Middle frontal gyrus (tissue), 1 donor: ENCODE measurements at regions not wholly inside any gene's neighbourhood (a gene's known extent, or its start where the extent isn't known, plus 50 kb on each side); places are given as distances from the start of the nearest gene placed in this dataset.

Experiments
- DNase-seq: peaks from one replicate; pipeline ENCODE4 v3.0.0-alpha.2; 2015; ENCODE audit warnings: low spot score; ENCODE audit errors: extremely low spot score

DNA sequence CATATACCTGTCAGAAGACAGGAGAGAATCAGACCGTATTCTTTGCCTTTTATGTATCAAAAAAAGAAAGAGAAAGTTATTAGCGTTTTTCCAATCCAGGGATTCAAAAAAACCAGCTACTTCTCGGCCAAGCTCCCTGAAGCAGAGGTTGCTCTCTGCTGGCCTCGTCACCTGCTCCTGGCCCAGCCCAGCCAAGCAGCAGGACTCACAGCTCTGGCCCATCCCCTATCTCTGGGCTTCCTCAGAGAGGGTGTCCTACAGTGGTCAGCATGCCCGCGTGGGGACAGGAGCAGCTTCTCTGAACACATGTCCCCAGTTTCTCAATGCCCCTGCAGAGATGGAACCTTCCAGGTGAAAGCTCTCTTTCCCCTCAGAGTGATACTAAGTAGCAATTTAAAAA lies 209.0 kb downstream of the URI1 start:
- DNase-seq = no peak

DNA sequence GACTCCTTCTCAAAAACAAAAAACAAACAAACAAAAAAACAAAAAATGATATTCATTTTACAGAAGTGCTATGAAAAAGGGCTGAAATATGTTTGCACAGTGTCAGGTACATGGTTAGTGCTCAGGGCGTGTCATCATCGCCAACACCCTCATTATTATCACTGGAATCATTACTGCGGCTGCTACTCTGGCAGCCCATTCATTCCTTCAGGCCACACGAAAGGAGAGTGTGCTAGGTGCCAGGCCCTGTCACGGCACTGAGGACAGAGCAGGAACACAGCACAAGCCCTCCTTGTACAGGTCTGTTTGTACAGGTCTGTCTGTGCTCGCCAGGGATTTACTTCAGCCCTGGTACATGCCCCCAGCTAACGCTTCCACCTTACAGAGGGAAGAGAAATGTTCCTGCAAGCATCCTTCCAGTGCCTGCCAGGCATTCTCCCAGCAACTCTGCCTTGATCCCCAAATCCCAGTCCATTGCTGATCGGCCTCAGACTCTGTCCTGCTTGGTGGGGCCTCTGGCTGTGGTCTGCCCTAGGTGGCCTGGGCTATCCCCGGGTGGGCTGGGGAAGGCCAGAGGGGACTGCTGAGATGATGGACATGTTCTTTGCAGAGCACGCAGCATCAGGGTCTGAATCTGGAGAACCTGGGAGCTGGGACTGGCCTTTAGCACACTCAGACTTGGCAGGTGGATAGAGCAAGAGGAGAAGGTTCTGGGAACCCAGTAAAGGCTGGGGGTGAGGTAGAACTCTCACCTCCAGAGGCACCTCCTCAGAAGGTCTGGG lies 210.7 kb downstream of the URI1 start:
- no peak for DNase-seq

DNA sequence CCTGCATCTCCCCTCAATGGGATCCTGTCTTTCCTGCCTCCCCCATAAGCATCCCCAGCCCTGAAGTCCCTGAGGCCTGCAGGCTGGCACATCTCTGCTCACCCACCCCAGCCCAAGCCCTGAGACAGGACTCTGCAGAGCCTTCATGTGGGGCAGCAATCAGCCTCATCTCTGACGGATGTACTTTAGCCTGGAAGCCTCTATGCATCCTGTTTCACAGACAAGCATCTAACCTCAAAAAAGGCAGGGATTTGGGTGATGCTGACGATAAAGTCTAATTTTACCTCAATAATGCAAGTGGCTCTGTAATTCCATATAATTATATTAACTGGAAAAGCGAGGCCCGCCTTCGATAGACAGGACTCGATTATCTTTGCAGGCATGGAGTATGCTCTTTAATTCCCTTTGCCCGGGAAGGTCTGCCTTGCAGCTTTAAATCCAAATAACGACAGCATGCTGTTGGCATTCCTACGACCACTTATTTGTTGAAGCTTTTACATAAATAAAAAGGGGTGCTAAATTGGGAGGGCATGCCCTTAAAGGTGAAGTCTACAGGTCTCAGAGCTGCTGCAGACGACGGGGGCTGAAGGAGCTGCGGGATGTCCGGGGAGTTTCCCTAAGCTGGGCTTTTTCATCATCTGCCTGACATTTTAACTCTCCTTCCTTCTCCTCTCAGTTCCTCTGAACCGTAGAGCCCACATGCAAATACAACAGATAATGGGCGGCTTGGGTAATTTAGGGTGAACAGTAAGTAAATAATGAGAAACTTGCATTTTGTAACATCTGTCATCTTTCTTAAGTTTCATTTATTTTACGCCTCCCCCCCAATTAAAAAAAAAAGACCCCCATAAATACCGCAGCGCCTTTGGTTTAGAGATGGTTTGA lies 211.5 kb downstream of the URI1 start:
- no peak for DNase-seq

DNA sequence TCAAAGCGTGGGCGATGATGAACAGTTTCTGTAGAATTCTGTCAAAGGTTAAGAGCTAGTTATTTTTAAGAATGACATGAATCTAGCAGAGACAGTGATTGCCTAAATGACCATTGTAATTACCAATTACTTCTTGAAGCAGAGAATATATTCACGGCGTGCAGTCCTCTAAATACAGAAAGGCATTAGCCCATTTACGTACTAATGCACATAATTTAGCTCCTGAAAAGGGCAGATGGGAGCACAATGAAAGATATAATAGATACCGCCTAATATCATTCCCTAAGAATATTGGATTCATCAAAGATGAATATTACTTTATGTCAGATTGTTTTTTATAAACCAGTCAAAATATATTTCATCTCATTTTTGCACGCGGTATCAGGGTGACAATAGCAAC lies 212.4 kb downstream of the URI1 start:
- no peak for DNase-seq

DNA sequence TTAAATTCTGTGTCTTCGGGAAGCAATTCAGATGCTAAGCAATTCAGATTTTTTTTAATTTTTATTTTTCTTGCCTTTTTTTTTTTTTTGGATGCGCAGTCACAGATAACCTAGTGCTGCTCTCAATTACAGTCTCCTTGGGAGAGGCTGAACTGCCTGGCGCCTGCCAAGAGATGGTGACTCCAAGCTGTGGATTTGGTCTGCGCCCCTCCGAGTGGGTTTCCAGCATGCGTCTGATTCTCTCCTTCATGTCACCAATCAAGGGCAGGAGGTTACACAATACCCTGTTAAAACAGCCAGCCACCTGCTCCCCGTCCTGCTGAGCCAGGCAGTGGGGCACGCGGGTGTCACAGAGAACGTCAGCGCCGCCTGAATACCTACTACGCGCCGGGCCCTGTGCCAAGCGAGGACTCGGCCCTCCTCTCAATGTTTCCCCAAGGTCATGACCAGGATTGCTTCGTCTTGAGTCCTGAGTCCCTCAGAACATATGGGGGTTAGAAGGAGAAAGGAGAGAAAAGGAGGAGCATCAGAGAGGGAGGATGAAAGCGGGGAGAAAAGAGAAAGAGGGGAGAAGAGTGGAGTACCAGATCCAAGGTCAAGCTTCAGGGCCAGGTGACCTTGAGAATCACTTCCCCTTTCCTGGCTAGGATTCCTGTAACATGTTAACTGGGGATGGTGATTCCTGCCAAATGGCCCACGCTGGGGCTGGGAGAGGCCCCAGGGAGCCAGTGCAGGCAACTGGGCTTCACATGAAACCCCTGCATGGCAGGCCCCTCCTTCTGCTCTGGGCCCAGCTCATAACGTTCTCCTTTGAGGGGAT lies 213.6 kb downstream of the URI1 start:
- DNase-seq = no peak

DNA sequence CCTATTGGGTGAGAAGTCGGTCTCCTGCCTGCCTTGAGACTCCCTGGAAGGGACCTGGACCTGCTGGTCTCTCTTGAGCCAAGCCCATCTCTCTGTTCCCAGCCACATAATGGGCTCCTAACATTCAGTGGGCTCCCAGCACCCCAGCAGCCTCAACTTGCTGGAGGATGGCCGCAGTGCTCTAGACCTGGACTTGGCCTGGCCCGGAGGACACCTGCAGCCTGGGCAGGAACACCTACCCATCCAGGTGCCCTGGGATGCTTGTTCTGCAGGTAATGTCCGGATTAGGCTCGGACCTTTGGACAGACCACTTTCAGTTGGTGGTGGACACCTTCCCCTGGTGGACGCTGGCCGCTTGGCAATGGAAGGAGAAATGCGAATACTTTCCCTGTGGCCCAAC lies 214.6 kb downstream of the URI1 start:
- DNase-seq = no peak

DNA sequence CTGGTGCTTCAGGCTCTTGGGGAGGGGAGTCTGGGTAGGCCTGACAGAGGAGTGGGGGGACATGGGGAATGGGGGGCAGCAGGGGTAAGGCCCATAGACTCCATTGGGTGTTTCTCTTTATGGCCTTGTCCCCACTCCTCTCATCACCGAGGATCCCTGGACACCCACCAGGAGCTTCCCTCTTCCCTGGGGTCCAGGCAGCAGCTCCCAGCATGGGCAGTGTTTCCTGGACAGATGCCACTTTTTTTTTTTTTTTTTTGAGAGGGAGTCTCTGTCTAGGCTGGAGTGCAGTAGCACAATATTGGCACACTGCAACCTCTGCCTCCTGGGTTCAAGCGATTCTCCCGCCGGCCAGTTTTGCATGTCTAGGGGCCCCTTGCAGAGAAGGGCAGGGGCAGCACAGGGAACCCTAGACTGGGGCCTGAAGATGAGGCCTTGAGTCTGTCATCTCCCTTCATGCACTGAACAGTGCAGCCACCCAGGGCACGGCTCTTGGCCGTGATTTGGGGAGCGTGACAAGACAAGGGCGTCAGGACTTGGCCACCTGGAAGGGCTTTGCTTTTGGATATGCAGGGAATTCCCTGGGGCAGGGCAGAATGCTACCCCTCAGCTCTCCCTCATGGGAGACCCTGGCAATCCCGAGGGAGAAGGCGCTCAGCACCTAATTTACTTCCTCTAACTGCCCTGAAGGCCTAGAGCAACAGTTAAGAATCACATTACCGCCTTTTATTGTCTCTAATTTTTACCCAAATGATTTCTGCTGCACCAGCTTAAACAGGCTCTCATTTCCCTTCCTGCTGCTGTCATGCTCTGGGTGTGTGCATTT lies 213.9 kb upstream of the ZNF536 start:
- no peak for DNase-seq

DNA sequence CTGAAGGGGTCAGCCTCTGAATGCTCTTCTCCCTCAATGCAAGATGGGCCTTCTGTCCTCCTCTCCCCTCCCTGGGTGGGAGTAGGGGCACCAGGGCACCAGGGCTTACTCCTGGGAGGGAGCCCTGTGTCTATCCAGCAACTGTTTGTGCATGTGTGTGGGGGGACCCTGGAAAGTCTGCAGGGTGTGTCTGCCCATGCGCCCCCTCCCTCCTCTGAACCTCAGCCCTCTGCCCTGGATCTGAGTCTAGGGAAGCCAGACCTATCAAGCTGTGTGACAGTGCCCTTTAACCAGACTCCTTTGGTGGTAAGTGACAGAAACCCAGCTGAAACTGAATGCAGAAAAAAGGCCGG lies 213.3 kb upstream of the ZNF536 start:
- DNase-seq = no peak

DNA sequence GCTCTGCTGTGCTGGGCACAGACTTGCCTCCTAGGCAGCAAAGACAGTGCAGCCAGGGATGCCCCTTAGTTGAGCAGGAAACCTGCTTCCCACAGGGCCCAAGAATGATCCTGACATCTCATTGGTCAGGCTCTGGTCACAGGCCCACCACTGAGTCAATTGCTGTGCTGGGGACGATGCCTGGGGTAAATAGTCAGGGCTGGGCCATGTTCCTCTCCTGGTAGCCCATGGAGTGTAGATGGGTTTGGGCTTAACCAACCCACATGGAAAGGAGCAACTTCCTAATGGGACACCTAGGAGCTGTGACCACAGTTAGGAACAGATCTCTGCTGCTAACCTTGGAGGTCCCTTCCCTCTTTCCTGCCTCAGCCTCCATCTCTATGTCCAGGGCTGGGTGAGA lies 212.5 kb upstream of the ZNF536 start:
- DNase-seq = no peak

DNA sequence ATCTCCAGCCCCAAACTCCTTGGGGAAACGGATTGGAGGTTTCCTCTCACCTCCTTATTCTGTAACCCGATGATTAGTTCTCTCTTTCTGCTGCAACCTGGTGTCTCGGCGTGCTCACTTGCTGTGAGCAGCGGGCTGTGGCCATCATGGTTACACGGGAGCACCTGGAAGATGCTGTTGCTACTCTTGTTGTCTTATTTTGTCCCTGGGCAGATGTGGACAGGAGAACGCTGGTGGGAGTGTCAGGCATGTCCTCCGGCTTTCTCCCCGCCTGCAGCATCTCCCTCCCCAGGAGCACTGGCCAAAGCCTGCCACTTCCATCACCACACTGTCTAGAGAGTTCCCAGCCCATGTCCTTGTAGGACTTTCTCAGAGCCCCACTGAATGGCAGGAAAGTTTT lies 211.8 kb upstream of the ZNF536 start:
- no peak for DNase-seq

DNA sequence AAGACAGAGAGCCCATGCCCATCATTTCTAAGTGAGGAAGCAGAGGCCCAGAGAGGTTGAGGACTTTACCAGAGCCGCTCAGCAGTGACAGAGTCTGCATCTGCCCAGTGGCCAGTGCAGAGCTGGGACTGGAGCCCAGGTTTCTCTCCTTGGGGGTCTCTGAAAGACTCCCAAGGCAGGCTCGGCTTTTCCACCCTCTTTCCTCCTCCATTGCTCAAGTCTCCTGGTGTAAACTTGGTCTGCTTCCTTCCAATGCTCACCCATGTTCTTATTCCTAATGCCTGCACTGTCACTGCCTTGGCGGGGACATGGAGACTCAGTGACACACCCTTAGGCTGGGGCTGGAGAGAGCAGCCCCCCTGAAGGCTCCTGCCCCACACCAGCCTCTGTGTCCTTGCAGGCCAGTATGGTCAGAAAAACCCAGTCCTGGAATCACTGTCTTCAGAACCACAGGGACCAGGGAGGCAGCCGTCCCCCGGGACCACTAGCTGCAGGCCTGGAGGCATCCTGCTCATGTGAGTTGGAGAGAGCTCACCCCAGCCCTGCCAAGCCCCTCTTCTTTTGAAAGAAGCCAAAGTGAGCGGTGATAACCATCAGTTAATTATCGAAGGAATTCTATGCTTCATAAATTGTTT lies 211.0 kb upstream of the ZNF536 start:
- DNase-seq = no peak

DNA sequence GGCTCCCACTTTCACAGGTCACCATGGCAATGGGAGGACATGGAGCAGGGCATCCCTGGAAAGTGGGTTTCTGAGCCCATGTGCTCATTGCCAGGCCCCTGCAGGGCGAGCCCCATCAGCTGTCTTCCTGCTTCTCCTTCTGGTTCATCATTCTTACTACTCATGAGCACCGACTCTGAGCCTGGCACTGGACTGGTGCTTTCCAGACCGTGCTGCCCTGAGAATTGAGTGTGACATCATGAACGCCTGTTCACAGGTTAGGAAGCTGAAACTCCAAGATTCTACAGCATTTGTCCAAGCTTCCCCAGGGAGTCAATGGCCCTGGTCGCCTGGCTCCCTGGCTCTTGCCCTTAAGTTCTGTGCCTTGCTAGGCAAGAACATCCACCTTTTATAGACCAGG lies 210.4 kb upstream of the ZNF536 start:
- DNase-seq = no peak

DNA sequence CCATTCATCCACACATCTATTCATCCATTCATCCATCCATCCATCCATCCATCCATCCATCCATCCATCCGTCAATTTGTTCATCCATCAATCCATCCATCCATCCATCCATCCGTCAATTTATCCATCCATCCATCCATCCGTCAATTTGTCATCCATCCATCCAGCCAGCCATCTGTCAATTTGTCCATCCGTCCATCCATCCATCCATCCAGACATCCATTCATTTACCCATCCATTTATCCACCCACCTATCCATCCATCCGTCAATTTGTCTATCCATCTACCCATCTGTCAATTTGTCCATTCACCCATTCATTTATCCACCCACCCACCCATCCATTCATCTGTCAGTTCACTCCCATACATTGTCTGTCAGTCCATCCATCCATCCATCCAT lies 209.5 kb upstream of the ZNF536 start:
- no peak for DNase-seq

DNA sequence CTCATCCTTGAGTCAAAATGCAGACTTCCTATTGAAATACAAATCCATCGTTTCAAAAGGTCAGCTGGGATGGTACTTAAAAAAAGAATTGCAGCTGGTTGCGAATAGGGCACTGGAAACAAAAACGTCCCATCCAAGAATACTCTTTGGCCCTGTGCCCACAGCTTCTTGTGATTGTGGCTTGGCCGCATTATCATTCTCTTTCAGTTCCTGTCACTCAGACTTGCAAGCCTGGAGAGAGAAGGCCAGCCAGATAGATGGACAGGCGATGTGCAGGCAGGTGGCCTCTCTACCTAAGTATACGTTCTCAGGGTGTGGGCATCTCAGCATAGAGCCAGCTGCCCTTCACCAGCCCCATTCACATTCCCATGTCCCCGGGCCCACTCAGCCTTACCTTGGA lies 208.5 kb upstream of the ZNF536 start:
- DNase-seq = no peak

DNA sequence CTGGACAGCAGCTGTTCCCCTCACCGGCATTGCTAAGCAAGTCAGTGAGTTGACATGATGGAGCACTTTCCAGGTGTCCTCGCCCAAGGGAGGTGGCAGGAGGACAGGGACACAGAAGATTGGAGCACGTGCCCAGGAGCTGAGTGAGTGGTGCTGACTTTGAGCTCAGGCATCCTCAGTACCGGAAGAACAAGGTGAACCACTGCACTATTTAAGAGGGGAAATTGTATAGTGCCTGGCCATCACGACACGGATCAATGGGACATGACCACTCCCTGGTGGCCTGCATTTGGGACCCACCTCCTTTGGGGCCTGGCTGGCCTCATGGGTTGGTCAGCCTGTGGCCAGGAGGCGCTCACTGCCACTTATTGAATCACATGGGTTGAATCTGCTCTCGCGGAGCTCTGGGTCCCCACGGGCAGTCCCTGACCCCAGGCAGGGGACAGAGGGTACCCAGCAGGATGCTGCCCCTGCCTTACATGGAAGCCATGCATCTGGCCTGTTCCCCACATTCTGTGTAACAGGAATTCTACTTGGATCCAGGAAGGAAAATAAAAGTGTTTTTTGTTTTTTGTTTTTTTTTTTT lies 206.9 kb upstream of the ZNF536 start:
- no peak for DNase-seq

DNA sequence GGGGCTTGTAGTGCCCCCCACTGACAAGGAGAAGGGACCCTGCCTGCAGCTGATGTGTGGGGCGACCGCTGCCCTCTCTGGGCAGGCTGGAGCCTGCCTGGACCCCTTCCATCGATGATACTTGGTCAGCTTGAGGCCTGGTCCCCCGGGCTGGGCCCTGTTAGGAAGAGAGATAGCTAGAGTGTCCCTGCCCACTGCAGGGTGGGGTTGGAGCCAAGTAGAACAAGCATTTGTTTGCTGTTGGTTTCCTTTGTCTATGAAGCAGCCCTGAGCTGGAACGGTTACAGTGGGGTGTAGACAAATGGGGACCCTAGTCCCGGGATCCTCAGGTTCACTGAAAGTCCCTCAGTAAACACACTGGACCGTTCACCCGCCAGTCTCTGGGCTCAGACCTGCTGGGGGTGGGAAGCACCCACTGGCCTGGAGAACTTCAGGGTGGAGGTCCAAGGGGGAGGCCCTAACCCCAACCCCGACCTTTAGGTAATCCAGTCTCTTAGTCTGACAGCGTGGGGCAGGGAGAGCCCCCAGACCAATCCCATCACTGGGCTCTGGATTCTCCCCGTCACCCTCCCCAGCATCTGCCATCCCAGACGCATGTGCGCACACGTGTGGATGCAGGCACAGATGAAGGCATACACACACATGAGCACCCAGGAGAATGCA lies 204.8 kb upstream of the ZNF536 start:
- no peak for DNase-seq

DNA sequence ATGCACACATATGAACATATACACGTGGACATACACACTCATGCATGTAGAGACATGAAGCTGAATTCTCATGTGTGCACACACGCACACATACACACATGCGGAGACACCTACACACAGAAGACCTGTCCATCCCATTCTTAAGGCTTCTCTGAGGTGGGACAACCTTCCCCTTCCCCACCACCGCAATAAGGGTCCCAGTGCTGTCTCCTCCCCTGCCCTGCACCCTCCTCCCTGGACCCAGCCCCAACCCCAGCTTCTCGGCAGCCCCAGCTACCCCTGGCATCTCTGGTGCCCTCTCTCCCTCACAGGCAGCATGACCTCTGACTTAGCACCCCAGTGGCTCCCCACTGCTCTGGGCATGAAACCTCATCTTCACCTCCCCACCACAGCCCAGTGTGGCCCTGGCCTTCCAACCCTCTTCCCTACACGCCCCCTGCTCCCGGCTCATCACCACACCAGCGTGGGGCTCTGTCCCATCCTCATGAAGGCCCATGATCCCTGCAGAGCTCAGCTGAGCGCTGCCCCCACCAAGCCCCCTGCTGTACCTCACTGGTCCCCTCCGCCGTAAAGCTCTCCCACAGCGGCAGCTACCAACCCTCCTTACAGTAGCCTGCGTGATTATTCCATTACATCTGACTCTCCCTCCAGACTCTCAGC lies 204.1 kb upstream of the ZNF536 start:
- no peak for DNase-seq

DNA sequence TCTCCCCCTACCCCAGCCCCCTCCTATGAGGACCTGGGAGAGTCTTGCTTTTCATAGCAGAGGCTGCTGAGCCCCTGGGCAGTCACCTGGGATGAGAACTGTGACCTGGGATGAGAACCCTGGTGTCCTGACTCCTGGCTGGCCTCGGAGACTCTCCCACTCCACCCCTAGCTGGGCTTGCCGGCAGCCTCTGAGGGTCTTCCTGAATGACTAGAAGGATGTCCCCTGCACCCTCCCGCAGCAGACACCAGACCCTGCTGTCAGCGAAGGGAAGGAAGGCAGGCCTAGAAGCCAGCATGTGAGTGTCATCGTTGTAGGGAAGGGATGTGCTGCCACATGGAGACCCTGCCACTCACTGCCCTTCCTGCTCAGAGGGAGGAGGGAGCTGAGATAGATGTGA lies 203.4 kb upstream of the ZNF536 start:
- DNase-seq = no peak

DNA sequence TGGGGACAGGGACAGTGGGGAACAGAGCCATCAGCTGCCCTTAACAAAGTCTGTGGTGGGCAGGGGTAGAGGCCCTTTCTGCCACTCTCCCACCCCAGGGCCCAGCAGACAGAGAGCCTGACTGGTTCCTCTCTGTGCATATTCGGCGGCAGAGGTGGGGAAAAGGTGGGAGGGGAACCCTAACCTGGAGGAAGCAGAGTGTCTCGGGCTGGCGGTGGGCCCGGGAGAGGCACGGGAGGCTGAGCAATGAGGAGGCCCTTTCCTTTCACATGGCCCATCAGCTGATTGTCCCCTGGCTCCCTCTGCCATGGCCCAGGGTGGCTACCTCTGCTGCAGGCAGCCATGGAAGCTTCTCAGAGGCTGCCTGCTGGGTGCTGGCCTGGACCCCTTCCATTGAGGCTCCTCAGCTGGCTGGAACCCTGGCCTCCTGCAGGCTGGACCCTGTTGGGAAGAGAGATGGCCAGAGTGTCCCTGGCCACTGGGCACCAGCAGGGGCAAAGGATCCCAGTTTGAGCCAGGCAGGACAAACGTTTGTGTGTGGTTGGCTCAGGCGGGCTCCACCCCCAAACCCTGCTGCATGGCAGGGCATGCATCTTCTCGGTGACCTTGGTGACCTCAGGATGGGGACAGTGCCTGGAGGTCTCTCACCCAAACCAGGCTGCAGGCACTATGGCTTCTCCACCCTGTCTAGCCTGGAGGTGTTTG lies 202.8 kb upstream of the ZNF536 start:
- no peak for DNase-seq
